HG03097 (cell line): ENCODE measurements at regions not wholly inside any gene's neighbourhood (a gene's known extent, or its start where the extent isn't known, plus 50 kb on each side); places are given as distances from the start of the nearest gene placed in this dataset.
"Not testable (repeated sequence)": the region's sequence is repeated elsewhere in the genome, so short reads cannot be mapped to it uniquely, and the experiment has no call there.

Experiments used
- ATAC-seq: cut with Tn5 transposase; IDR thresholded peaks from one replicate; pipeline ENCODE4 v1.9.1; 2021; ENCODE audit not compliant: unreplicated experiment, low FRiP score

DNA sequence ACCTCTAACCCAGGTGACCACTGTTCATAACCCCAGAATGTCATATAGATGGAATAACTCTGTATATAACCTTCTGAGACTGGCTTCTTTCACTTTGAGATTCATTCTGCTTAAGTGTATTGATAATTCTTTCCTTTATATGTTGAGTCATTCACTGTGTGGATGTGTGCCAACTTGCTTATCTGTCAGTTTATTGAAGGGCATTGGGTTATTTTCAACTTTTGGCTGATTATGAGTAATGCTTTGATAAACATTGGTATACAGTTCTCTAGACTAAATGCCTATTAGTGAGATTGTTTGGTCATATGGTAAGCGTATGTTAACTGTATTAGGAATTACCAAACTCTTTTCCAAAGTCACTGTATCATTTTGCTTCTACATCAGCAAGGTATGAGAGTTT lies 453.4 kb upstream of the SPTLC3 start:
- no peak for ATAC-seq

DNA sequence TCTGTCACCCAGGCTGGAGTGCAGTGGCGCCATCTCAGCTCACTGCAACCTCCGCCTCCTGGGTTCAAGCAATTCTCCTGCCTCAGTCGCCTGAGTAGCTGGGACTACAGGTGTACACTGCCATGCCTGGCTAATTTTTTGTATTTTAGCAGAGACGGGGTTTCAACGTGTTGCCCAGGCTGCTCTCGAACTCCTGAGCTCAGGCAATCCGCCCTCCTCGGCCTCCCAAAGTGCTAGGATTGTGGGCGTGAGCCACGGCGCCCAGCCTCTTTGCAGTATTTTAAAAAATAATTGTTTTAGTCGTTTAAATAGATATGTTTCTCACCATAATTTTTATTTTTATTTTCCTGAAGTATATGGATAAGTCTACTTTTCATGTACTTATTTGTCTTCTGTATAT lies 452.9 kb upstream of the SPTLC3 start:
- not testable (repeated sequence) for ATAC-seq

DNA sequence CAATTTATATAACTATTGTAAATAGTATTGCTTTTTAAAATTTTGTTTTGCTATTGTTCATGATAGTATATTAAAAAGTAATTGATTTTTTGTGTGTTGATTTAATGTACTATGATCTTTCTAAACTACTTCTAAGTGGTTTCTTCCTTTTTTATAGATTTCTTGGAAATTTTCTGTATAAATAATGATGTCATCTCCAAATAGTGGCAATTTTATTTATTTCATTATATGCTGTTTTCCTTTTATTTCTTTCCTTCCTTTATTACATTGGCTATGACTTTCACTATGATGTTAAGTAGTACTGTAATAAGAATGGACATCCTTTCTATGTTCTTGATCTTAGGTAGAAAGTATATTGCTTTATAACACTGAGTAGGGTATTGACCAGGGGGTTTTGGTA lies 451.5 kb upstream of the SPTLC3 start:
- ATAC-seq = no peak

DNA sequence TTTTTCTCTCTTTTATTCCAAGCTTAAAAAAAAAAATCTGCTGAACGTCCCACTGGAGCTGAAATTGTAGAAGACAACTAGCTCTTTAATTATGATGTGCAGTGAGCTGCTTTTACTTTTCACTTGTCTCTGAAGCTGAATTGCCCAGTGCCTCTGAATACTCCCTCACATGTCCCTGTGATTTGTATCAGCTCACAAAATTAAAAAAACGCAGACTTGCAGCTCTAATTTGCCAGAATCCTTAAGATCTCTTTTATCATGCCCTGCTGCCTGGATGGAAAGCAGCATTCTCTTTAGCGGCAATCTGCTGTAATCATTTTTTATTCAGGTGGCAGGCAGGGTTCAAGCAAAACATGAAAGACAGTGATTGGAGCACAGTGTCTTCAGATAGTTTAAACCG lies 443.8 kb upstream of the SPTLC3 start:
- no peak for ATAC-seq

DNA sequence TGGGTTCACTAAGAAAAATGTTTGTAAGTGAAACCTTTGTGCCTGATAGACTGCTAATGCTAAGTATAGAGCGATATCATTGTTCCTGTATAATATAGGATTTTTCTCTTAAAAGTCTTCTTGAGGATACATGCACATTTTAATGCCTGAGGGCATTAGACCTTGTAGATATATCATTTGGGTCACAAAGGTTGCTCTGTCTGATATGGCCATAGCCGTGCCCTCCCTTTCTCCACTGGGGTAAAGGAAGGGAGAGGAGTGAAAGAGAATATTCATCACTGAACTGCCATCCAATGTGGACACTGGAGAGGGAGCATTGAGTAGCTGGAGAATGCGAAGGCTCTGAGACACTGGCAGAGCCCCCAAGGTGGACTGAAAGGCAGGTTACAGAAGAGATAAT lies 442.2 kb upstream of the SPTLC3 start:
- ATAC-seq = no peak

DNA sequence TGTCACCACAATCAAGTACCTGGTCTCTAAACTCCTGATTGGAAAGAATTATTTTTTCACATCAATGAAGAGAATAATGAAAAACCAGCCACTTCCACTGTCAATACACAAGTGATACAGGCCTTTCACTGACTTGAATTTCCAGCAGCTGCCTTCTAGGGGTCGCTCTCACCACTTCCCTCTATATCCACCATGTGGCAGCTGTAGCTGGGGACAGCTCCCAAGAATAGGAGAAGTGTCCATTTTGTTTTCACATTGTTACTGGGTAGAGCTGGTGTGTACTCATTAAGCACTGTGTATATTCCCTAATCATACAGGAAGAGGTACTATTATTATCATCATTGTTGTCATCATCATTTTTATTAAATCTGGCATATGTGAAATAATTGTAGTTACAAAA lies 438.4 kb upstream of the SPTLC3 start:
- ATAC-seq = no peak

DNA sequence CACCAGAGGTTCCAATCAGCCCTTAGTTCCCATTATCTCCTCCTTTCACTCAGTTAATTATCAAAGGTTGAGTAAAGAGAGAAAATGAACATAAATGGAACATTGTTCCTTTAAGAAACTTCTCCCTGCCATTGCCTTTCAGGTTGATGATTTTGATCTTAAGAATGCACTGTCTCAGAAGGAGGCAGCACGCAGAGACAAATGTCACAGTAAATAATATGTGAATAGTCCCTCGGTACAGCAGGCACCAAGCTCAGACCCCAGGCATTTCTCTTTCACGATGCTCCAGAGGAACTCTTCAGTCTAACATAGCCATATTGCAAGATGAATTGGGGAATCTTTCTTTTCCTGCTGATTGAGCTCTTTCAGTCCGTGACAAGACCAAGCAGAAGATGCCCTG lies 435.3 kb upstream of the SPTLC3 start:
- no peak for ATAC-seq

DNA sequence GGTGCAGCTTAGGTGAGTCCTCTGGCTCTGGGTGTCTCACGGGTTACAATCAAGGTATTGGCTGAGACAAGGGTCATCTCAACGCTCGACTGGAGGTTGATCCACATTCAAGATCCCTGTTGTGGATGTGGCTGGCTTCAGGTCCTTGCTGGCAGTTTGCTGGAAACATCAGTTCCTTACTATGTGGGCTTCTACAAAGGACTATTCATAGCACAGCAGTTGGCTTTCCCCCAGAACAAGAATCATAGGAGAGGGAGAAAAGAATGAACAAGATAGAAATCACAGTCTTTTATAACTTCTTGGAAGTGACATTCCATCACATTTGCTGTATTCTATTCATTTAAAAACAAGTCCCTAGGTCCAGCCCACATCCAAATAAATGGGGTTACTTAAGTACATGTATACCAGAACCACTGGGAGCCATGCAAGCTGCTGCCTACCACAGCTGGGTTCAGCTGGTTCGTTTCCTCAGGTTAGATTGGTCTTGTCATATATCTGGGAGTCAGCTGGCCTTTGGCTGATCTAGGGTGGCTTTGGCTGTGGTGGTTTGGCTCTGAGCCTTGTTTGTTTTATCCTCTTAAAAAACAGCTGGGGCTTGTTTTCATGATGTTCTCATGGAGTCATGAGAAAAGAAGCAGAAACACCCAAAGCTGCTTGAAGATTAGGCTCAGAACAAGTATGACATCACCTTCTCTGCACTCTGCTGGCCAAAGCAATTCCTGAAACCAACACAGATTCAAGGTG lies 433.2 kb upstream of the SPTLC3 start:
- ATAC-seq = no peak

DNA sequence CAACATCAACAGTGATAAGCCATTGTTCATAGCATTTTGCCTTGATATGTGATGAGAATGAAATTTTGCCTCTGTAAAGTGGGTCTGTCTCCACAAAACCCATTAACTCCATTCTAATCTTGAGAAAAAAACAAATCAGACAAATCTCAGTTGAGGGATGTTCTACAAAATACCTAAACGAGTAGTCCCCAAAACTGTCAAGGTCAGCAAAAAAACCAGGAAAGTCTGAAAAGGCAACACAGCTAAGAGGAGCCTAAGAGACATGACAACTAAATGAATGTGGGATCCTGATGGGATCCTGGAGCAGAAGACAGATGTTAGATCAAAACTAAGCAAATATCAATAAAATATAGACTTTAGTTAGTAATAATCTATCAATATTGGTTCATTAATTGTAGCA lies 431.6 kb upstream of the SPTLC3 start:
- no peak for ATAC-seq

DNA sequence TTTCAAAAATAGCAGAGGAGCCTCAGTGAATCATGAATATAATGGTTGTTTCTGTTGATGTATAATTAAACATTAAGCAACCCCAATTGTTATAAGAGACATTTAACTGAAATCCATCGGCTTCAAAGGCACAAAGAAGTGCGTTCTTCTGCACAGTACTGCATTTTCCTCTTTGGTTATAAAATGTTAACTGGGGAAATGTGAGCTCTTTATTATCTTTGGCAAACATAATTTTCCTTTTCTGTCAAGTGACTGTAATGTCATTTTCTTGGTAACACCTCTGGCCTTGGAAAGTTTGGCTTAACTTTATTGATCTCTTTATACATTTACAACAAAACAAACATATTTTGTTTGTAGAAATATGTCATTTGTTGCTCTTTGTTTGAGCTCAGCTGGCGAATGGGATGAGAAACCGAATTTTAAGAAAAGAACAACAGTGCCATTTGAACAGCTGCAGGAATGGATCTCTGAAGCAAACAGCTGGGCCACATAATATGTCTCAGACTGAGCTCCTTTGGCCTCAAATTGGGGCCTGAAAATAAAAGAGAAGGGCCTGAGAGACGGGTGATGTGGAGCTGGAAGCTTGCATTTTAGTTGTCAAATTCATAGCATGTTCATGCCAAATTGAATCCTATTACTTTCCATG lies 427.0 kb upstream of the SPTLC3 start:
- no peak for ATAC-seq

DNA sequence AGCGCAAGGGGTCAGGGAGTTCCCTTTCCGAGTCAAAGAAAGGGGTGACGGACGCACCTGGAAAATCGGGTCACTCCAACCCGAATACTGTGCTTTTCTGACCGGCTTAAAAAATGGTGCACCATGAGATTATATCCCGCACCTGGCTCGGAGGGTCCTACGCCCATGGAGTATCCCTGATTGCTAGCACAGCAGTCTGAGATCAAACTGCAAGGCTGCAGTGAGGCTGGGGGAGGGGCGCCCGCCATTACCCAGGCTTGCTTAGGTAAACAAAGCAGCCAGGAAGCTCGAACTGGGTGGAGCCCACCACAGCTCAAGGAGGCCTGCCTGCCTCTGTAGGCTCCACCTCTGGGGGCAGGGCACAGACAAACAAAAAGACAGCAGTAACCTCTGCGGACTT lies 426.1 kb upstream of the SPTLC3 start:
- not testable (repeated sequence) for ATAC-seq

DNA sequence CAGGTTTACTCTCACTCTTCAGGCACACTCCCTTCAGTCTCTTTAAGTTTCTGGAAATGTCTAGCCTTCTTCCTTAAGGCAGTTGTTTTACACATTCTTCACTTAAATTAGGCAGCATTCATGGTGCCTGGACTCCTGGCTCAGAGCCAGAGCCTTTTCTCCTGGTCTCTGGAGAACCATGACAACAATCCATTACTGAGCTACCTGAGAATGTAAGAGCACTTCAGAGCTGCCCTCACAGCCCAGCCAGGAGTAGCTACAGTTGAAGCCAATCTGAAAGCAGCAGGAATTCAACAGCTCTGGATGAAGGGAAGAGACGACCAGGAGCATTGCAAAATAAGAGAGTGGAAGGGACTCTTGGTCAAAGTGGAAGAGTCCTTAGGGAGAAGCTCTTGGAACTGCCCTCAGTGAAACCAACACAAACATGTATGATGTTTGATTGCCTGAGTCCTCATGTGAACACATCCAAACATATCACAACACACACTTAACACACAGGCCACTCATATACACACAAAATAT lies 416.8 kb upstream of the SPTLC3 start:
- ATAC-seq = no peak

DNA sequence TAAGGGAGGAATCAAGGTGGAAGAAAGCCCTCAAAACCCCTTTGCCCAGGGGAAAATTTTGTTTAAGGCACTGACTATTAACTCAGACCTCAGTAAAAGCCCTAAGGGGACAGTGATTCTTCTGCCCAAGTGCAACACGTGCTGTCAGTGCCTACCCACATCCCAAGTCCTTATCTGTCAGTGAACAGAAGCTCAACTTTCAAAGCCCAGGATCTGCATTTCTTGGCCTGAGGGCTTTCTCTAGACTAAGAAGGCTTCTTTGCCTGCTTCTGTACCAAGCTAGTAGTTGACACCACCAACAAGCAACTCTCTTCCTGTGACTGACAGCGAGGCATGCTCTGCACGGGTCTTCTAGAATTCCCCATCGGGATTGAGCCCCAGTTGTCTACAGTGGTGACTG lies 416.0 kb upstream of the SPTLC3 start:
- no peak for ATAC-seq

DNA sequence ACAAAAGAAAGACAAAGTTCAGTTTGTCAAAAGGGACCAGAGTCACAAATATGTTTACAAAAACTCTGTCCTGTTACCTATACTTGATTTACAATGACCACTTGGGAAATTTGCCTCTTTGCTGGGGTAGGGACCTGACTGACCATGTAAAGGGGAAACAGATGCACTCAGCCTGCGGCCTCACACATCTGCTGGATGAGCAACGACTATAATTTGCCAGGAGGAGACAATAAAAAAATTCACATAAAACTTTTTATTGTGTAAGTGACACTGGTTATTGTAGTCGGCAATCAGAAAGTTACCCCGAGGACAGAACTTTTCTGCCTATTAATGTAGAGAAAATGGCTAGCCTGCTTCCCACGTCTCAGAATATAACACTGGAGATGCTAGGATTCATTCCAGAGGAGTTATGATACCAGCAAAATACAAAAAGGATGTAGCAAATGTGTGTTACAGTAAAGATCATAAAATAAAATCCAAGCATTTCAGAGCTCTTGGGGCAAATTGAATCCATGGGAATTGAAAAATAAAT lies 415.4 kb upstream of the SPTLC3 start:
- no peak for ATAC-seq

DNA sequence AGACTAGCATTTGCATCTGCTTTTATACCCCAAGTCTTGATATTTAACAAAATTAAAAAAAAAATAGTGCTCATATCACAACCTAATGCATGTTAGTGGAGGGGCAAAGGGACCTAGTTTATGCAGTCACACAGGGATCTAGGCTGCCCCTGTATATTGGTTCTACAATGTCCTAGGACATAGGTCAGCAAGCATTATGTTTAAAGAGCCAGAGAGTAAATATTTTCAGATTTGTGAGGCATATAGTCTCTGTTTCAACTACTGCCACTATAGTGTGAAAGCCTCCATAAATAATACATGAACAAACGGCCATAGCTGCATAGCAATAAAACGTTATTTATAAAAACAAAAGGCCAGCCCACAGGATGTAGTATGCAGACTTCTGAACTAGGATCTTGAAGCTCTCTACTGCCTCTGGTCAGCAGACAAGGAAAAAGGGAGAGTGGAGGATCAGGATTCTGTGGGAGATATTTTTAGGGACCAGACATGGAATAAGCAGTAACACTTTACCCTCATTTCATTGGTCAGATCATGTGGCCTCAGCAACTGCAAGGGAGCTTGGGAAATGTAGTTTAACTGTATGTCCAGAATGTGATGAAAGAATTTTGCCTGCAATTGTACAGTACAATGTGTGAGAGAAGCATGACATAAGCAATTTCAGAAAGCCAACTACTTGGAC lies 414.2 kb upstream of the SPTLC3 start:
- no peak for ATAC-seq

DNA sequence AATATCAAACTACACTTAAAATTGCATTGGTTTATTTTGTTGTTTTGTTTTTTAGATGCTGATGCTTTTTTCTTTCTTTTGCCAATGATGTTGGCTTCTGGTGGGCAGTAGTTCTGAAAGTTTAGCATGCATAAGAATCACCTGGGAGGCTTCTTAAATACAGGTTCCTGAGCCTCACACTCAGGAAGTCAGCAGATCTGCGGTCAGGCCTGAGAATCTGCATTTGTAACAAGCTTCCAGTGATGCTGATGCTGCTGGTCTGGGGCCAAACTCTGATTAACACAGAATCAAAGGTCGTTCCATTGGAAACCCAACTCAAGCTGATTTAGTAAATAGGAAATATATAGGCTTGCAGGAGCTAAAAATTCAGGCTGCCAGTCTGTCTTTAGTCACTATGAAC lies 412.9 kb upstream of the SPTLC3 start:
- no peak for ATAC-seq

DNA sequence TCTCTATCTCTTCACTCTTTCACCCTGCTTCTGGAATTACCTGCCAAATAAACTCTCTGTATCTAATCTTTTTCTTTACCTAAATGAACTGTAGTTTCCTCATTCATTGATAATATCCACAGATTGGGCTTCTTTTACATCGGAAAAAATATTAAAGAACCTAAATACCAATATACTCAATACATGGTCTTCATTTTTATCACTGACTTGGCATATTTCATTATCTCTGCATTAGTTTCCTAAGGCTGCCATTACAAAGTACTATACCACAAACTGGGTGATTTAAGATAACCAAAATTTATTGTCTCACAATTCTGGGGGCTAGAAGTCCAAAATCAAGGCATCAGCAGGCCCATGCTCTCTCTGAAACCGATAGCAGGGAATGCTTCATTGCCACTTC lies 411.9 kb upstream of the SPTLC3 start:
- no peak for ATAC-seq

DNA sequence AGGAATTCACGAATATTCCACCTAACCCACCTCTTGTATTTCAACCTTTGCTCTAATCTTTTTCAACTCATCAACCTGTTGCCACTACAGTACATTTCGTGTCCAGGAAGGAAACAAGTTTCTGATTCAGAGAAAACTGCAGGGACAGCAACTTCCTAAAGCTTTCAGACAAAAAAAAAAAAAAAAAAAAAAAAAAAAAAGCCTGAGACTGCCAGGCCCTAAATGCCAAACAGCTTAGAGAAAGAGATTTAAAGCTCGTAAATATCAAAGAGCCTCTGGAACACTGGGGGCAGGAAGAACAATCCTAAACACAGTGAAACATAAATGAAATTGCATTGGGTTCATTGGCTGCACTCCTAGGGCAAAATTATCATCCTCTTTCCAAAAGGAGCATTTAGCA lies 411.2 kb upstream of the SPTLC3 start:
- ATAC-seq = no peak

DNA sequence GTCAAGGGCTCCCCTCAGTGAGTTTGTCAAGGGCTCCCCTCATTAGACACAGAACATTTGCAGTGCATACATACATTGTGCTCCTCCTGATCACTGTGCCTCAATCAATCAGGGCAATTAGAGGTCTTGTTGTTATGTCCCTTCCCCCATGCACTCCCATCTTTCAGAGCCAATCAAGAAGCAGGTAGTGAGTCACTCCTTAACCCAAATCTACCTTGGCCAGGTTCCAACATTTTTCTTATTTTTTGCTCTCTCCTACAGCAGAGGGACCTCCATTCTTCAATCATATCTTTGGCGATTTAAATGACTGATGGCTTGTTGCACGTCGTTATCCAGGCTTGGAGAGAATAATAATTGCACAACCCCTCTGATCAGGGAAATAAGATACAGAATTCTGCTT lies 409.9 kb upstream of the SPTLC3 start:
- no peak for ATAC-seq

DNA sequence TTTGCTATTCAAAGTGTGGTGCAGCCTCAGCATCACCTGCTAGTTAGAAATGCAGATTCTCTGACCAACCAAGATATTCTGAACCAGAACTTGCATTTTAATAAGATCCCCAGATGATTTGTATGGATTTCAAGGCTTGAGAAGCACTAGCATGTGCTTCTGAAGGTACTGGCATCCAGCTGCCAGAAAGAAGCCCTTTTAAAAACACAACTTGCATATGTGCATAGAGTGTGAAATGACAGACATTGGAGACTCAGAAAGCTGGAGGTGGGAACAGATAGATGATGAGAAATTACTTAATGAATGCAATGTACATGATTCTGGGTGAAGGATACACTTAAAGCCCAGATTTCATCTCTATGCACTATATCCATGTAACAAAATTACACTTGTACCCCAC lies 409.3 kb upstream of the SPTLC3 start:
- ATAC-seq = no peak

DNA sequence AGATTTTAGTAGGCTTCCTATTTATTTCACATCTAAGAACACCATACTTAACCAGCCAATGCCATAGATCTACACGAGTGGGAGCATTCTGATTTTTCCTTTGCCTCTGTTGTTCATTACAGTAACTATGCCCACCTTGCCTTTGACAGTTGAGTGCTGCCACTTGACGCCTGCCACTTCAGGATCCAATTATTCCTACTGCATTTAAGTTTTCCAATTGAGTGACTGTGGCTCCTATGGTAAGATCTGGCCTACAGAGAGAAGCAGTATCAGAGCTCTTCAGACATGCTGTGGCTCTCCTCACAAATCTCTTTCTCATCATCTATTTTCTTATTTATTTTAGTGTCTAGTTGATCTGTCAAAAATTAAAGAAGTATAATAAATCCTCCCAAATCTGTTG lies 403.0 kb upstream of the SPTLC3 start:
- ATAC-seq = no peak

DNA sequence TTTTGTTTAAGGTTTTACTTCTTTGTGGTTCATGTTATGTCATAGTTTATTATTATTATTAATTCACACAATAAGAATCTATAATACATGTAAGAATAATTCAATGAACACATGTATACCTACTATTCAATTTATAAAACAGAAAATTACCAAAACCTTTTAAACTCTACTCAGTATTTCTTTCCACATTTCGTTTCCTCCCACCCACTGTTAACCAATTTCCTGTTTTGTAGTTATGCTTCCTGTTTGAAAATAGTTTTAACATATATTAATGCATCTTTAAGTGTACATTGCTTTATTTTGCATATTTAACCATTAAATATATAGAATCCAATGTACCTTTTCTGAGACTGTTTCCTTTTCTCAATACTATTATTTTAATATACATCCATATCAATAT lies 397.9 kb upstream of the SPTLC3 start:
- no peak for ATAC-seq
